ENCODE measurements at regions not wholly inside any gene's neighbourhood (a gene's known extent, or its start where the extent isn't known, plus 50 kb on each side); places are given as distances from the start of the nearest gene placed in this dataset.
A peak's percentile ranks its signal among the peaks of the same experiment; 100 is the strongest.

- TF ChIP-seq CTCF (conservative IDR thresholded peaks at IDR 0.05; ENCODE audit: low read depth, low read length): no peak
- DNase-seq (ENCODE audit: low read depth): no peak
Measured at GRCh38 chr1:79825551-79825950, 819.0 kb upstream of the ADGRL4 start.

DNA sequence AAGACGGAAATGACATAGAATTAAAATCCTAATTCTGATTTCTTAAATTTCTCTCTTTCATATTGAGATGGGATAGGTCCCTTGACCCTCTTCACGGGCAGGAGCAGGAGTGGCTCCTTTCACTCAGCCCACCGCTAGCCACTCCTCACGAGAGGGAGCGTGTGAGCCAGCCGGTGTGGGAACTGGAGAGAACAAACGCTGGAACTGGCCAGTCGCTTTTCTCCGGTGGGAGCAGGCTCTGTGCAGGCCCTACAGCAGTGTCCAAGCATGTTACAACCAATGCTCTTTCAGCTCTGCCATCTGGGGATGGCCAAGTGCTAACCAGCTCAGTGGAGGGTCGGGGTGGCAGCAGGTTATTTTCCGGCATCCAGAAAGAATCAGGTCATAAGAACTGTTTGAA, 815.5 kb upstream of the ADGRL4 start:
- DNase-seq (ENCODE audit: low read depth): no peak
- TF ChIP-seq CTCF (conservative IDR thresholded peaks at IDR 0.05; ENCODE audit: low read depth, low read length): no peak
- no peak overlapping the region for H3K4me3 ChIP-seq (ENCODE audit: low read length)

More at GRCh38 chr1:79825551-79825950, 819.0 kb upstream of the ADGRL4 start:
- no peak overlapping the region for H3K4me3 ChIP-seq (ENCODE audit: low read length)

DNA sequence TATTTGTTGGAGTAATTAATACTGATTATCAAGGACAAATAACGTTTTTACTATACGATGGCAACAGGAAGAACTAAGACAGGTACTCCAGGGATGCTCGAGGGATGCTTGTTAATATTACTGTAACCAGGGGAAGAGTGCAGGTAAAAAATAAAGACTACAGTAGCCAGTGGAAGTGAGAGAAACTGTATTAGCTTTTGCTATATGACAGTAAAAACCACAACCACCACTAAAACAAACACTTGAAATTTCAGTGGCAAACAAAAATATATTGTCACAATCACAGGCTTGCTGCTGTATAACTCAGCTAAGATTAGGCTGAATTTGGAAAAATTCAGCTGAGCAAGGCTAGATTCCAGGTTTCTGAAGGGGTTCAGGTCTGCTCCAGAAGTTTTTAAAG, 812.6 kb upstream of the ADGRL4 start:
- H3K4me3 ChIP-seq (ENCODE audit: low read length): no peak overlapping the region
- DNase-seq (ENCODE audit: low read depth): no peak
- TF ChIP-seq CTCF (conservative IDR thresholded peaks at IDR 0.05; ENCODE audit: low read depth, low read length): no peak

DNA sequence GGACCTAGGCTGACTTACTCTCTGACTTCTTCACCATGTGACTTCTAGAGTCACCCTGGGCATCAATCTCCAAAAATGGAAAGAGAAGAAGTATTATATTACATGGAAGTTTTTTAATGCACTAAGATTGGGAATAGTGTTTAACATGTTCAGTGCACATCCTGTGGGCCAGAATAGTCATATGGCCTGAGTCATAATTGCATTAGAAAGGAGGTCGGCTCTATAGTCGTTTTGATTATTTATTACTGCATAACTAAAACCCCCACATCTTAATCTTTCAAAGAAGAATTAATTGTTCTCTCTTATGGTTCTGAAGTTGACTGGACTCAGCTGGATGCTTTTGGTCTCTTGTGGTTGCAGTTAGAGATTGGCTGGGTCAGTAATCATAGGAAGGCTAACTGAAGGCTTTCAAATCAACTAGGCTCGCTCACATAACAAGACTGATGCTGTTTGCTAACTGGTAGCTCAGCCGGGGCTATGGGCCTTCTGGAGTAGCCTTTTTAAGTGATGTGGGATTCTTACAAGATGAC, 810.6 kb upstream of the ADGRL4 start:
- no peak for DNase-seq (ENCODE audit: low read depth)
- TF ChIP-seq CTCF (conservative IDR thresholded peaks at IDR 0.05; ENCODE audit: low read depth, low read length): no peak
- no peak overlapping the region for H3K4me3 ChIP-seq (ENCODE audit: low read length)

- no peak for TF ChIP-seq CTCF (conservative IDR thresholded peaks at IDR 0.05; ENCODE audit: low read depth, low read length)
- H3K4me3 ChIP-seq (ENCODE audit: low read length): no peak overlapping the region
- DNase-seq (ENCODE audit: low read depth): no peak
Measured at GRCh38 chr1:79815115-79815514, 808.6 kb upstream of the ADGRL4 start.

DNA sequence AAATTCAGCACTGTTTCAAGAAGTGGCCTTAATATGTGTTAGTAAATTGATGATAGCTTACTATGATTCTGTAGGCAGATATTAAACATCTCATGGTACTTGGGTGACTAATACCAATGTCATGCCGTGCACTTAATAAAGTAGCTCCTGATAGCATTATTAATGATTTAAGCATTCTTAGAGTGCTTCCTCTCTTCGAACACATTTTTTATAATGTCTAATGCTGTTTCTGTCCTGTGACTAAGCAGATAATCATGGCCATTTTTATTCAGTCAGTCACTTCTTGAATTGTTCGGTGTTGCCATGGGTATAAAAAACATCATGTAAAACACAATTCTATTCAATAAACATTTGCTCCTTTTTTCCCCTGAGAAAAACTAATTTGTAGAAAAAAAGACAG, 804.6 kb upstream of the ADGRL4 start:
- TF ChIP-seq CTCF (conservative IDR thresholded peaks at IDR 0.05; ENCODE audit: low read depth, low read length): no peak
- H3K4me3 ChIP-seq (ENCODE audit: low read length): no peak overlapping the region
- peak; percentile 80 for DNase-seq (ENCODE audit: low read depth)

GRCh38 chr1:79808816-79809475, 802.4 kb upstream of the ADGRL4 start:
- TF ChIP-seq CTCF (conservative IDR thresholded peaks at IDR 0.05; ENCODE audit: low read depth, low read length): no peak
- no peak overlapping the region for H3K4me3 ChIP-seq (ENCODE audit: low read length)
- no peak for DNase-seq (ENCODE audit: low read depth)
